ENCODE measurements at regions not wholly inside any gene's neighbourhood (a gene's known extent, or its start where the extent isn't known, plus 50 kb on each side); places are given as distances from the start of the nearest gene placed in this dataset.

DNA sequence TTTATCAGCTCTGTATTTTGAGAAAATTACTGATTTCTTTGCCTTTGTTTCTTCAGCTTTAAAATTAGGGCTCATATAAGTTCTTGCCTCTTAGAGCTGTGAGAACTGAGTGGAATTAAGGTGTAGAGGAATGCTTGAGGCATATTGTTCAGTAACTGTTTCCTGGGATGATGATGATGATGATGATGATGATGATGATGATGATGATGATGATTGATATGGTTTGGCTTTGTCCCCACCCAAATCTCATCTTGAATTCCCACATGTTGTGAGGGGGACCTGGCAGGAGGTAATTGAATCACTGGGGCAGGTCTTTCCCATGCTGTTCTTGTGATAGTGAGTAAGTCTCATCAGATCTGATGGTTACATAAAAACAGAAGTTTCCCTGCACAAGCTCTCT is 118.7 kb downstream of the CHRM3 start:
- H4K5ac ChIP-seq (ENCODE audit: low read depth, low read length) = no peak overlapping the region

More for the DNA sequence above, 118.7 kb downstream of the CHRM3 start:
- Histone ChIP-seq H3K18ac (ENCODE audit: low read depth, low read length) (no peak overlapping the region), H3K56ac (ENCODE audit: extremely low read depth, insufficient read depth, low read length) (no peak overlapping the region), H3K4me1 (ENCODE audit: control insufficient read depth, insufficient read depth, low read length) (no peaks in the 10 kb centered on the region), H3K27me3 (ENCODE audit: control insufficient read depth, insufficient read depth, low read length) (no peaks in the 10 kb centered on the region), H3K9me3 (ENCODE audit: control insufficient read depth, insufficient read depth, low read length) (peaks cover 4% of the 10 kb centered on the region; the same call in 1 of the 2 replicates), H3K14ac (replicated peaks; ENCODE audit: low read depth, low read length) (no peak overlapping the region), H2BK20ac (ENCODE audit: low read depth, low read length) (no peak overlapping the region), H2BK15ac (ENCODE audit: low read depth, low read length) (no peak overlapping the region), H3K4ac (ENCODE audit: low read depth, low read length) (no peak overlapping the region), H3K4me2 (ENCODE audit: low read depth, low read length) (no peak overlapping the region), H2BK5ac (ENCODE audit: low read depth, low read length, poor library complexity, severe bottlenecking) (no peak overlapping the region), H3K27ac (ENCODE audit: insufficient read depth, low read length) (no peak overlapping the region), H3K9ac (ENCODE audit: low read depth, low read length) (no peak overlapping the region), H2AK9ac (replicated peaks; ENCODE audit: low read depth, low read length, poor library complexity) (no peak overlapping the region), H4K8ac (ENCODE audit: low read depth in 2 of 2, low read length in 2 of 2) (no peak overlapping the region), H3K23ac (ENCODE audit: low read depth, low read length) (no peak overlapping the region), H4K91ac (ENCODE audit: insufficient read depth, low read depth, low read length) (no peak overlapping the region), H2AK5ac (ENCODE audit: low read depth, low read length) (no peak overlapping the region), H3K79me1 (ENCODE audit: low read depth in 1 of 2, low read length in 2 of 2) (no peaks in the 10 kb centered on the region), H2BK120ac (ENCODE audit: low read depth, low read length) (no peak overlapping the region), H3K9me1 (ENCODE audit: insufficient read depth, low read length) (no peaks in the 10 kb centered on the region), H3K4me3 (ENCODE audit: insufficient read depth, low read depth, low read length) (no peak overlapping the region), H4K20me1 (ENCODE audit: insufficient read depth, low read length) (no peaks in the 10 kb centered on the region), H3K36me3 (ENCODE audit: control insufficient read depth, insufficient read depth, low read length) (no peaks in the 10 kb centered on the region), H2AFZ (replicated peaks; ENCODE audit: low read length, poor library complexity) (no peak overlapping the region)
- no peak for TF ChIP-seq MAFK (IDR thresholded peaks at IDR 0.05; ENCODE audit: low read depth, low read length)
- no peak for TF ChIP-seq RCOR1 (IDR thresholded peaks at IDR 0.05; ENCODE audit: insufficient replicate concordance, low read length)
- ChIA-PET CTCF (no interaction called here), POLR2A (ENCODE audit: unreplicated experiment) (no interaction called here)
- in situ Hi-C loops (cut with MboI; ENCODE audit: low sequenced_read_pairs) (no loop called here), dilution Hi-C loops (cut with HindIII; ENCODE audit: low sequenced_read_pairs, unreplicated experiment) (no loop called here), intact Hi-C loops (cut with micrococcal nuclease) (no loop called here)
- DNase-seq (no peak), ATAC-seq (ENCODE audit: low read depth) (no peak)
- no TSS peak for BruUV-seq (replicated peaks)

Data from IMR-90 (cell line).